SHP77 treated with DMSO at 0.1 percent for 48 hours (cell line): ENCODE measurements at regions not wholly inside any gene's neighbourhood (a gene's known extent, or its start where the extent isn't known, plus 50 kb on each side); places are given as distances from the start of the nearest gene placed in this dataset.

Experiments
- DNase-seq: peaks from one replicate; lab custom pipeline; 2025; lab: John Stamatoyannopoulos, UW

- no peak for DNase-seq
Observed at GRCh38 chr4:3704669-3705068, 61.5 kb upstream of the ADRA2C start.

GRCh38 chr4:3703677-3704521 is 62.3 kb upstream of the ADRA2C start:
- DNase-seq: no peak

- DNase-seq: no peak
Observed at GRCh38 chr4:3703343-3703676, 62.9 kb upstream of the ADRA2C start.

DNA sequence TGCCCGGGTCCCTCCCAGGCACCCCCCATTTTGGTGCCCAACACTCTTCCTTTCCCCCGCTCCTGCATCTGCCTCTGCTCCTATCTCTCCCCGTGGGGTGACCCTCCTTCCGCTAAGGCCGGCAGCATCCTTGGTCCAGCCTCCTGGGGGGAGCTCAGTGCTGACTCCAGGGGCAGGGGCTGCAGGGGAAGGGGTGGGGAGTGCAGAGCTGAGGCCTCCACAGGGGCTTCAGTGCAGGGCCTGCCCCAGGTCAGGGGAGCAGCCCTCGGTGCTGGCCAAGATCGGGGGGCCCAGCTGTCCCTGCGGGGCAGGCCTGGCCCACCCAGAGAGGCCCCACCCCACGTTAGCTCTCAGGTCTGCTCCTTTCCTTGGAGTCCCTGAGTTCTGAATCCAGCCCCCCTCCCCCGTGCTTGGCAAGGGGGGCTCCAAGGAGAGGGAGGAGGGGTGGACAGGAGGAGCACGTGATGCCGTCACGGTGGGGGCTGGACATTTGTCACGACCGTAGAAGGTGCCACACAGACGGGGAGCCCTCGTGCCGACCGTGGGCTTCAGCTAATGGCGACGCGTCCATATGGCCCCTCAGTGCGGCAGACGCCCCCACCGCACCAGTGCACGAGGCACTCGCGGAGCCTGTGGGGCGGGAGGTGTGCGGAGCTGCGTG is 63.5 kb upstream of the ADRA2C start:
- DNase-seq: no peak

- no peak for DNase-seq
Observed at GRCh38 chr4:3701736-3702560, 64.2 kb upstream of the ADRA2C start.

DNA sequence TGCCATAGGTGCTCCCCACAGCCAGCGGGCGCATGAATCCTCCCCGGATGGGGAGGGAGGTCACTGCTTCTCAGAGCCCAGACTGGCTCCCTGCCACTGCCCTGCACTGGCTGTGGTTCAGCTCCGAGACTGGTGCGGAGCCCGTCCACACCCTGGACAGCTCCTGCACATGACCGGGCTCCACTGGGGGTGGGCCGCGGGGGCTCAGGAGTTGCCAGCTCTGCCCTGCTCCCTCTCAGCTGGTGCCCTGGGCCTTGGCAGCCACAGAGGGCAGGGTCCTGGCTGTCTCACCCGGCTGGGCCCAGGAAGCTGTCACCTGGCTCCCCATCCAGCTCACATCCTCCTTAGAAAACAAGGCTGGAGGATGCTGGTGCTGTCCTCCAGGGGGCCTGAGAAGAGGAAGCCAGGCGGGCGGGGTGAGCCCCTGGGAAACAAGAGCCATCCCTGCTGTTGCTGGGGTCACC is 64.9 kb upstream of the ADRA2C start:
- DNase-seq: no peak

DNA sequence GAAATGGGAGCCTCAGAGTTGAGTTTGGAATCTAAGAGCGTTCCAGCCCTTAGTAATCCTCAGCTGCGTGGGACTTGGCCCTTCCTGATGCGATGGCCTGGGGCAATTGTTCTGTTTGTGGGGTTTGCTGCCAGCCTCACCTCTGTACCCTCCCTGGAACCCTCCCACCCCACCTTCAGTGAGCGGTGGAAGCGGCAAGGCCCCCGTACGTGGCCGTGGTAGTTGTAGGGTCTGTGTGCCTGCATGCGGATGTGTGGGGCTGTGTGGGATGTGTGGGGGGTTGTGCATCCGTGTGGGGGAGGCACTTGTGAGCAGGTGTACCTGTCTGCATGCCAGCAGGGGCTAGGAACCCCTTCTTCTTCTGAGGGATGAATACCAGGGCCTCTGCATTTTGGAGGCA is 65.4 kb upstream of the ADRA2C start:
- no peak for DNase-seq

GRCh38 chr4:3700223-3700622 is 66.0 kb upstream of the ADRA2C start:
- DNase-seq: no peak

- no peak for DNase-seq
Observed at GRCh38 chr4:3699678-3700077, 66.5 kb upstream of the ADRA2C start.

DNA sequence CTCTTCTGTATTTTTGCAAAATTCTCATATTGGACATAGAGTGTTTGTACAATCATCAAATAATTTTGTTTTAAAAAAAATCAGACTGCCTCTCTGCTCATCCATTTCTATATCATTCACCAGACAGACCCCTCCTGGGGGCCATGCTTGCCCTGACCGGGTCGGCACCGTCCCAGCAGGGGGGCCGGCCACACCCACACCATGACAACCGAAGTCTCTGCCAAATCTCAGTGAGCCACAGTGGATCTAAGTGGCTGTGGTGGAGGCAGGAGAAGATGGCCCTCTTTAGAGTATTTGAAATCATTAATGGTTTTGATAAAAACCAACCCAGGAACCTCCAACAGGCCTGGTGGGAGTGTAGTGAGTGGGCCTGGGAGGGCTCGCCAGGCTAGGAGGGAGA is 66.9 kb upstream of the ADRA2C start:
- no peak for DNase-seq

- DNase-seq: no peak
Observed at GRCh38 chr4:3697033-3697432, 69.2 kb upstream of the ADRA2C start.

DNA sequence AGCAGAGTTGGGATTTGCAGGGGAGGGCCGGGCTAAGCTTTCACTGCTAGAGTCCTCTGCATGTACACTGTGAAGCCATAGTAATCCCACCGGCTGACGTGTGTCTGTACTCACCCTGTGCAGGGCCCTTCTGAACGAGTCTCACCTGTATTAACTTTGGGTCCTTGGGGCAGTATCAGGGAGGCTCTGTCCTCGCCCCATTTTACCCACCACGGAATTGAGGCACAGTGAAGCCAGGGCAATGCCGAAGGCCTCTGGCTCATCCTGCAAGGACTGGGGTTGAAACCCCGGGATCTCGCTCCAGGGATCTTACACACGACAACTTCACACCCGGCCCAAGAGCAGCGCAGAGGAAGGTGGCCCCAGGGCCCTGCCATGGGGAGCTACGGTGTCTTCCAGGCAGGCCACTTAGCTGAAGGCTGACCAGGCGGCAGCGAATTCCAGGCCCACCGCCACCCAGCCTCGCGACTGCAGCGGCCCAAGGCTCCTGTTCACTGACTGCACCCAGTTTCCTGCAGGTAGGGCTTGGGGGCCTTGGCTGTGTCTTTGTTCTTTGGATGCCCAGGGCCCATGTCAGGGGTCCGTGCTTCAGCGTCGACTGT is 75.5 kb upstream of the ADRA2C start:
- no peak for DNase-seq

GRCh38 chr4:3689576-3690550 is 76.3 kb upstream of the ADRA2C start:
- no peak for DNase-seq

DNA sequence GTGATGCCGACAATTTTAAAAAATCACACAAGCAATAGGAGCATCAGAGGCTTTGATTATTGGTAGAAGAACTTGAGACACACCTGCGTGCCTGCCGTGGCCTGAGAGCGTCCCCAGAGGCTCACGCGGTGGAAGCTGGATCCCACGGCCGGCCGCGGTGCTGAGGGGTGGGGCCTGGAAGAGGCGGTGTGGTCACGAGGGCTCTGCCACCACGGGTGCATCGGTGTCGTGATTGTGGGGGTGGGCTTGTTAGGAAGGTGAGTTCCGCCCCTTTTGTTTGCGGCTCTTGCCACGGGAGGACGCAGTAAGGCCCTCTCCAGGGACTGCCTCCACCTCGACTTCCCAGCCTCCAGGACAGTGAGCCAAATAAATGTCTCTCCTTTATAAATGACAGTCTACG is 77.2 kb upstream of the ADRA2C start:
- no peak for DNase-seq

DNA sequence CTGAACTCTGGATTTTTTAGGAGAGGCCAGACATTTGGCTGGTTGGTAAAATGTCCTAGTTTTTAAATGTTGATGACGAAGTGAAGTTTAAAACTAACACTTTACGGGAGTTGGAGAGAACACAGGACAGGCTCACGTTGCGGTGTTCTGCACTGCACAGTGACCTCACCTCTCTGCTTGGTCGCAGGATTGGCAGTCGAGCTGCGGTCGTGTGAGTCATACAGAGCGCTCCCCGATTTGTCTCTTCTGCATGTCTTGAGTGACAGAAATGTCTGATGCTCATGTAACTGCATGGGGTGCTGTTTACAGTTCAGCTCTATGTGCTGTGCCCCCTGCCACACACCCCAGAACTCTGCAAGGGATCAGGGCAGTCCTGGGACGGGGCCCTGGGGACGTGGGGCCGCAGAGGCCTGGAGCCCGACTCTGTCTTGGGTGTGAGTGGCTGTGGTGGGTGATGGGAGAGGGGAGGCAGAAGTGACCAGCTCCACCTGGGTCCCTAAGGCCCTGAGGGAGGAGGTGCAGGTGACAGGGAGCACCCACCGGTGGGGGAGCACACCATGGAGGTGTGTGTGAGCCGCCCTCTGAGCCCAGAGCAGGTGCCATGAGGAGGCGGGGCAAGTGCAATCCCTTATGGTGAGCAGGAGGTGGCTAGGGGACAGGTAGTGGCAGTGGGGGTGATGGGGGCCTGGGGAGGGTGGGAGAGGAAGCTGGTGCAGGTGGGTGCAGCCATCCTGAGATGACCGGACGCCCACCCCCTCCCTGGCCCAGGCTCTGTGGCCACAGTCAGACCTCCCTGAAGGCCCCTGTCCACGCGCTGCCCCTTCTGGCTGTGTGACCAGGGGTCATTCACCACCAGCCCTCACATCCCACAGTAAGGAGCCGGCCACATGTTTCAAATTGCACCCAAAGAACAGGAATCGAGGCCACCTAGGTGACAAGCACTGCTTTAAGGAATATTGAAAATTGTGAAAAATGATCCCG is 77.9 kb upstream of the ADRA2C start:
- DNase-seq: no peak

DNA sequence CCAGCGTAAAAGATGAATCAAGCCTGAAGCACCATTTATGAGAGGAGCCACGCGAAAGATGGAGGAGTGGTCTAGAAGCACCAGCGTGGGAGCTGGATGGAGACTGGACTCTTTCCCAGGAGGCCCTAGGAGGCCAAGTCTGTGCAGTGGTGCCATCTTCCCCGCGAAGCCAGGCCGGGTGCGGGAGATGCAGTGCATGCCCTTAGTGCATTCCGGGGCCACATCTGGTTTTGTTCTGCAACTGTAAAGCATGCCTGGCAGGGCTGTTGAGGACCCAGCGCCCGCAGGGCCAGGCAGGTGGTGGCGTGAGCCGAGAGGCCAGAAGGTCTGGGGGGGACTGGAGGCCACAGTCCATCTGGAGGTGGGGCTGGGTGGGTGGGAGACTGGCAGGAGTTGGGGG is 78.6 kb upstream of the ADRA2C start:
- DNase-seq: no peak

- no peak for DNase-seq
Observed at GRCh38 chr4:3686753-3687152, 79.4 kb upstream of the ADRA2C start.

DNA sequence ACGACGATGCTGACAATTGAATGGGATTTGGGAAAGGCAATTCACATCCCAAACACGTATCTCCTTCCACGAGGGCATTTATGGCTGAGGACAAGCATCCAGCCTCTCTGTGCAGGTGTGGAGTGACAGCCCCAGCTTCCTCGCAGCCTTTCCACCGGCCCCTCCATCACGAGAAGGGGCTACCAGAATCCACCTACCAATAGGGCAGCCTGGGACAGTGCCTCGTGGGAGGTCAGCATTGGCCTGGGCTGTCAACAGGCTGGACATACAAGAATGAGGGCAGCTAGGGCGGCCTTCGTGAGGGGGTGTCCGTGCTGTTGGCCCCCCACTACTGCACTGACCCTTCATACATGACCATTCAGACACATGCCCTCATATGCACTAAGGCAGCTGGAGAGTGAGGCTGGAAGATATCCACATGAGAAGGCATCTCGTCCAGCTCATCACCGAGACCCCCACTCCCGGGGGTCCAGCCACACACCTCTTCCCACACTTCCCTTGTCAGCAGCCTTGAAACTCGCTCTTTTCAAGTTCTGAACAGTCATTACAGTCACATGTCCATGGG is 81.0 kb upstream of the ADRA2C start:
- DNase-seq: no peak

DNA sequence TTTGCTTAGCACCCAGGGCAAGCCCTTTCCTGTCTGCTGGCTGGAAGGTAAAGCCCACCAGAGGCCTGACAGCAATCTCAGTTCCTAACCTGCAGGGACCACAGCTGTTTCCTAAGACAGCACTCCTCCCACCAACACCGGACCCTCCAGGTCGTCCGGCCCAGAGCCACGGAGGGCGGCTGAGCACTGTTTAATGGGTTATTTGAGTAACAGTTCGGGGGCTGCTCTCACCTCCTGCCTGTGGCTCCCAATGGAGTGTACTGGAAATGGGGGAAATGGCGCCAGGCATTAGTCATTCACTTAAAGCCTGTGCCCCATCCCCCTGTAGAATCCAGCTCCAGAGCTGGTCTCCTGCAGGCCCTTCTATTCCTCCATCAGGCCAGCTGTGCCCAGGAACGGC is 81.6 kb upstream of the ADRA2C start:
- DNase-seq: no peak
